NCI-H526 (cell line): ENCODE measurements at regions not wholly inside any gene's neighbourhood (a gene's known extent, or its start where the extent isn't known, plus 50 kb on each side); places are given as distances from the start of the nearest gene placed in this dataset.
"Not testable (repeated sequence)": the region's sequence is repeated elsewhere in the genome, so short reads cannot be mapped to it uniquely, and the experiment has no call there.

Source experiments
- DNase-seq, 2 experiments: peaks; one replicate each; lab custom pipeline; 2025; lab: John Stamatoyannopoulos, UW

GRCh38 chr3:72660270-72661114 lies 187.8 kb downstream of the SHQ1 start:
- no peak for DNase-seq

- DNase-seq, result no peak
Observed at GRCh38 chr3:72659596-72659995, 188.6 kb downstream of the SHQ1 start.

- DNase-seq, result no peak
Observed at GRCh38 chr3:72659188-72659587, 189.1 kb downstream of the SHQ1 start.

GRCh38 chr3:72658466-72659100 lies 189.7 kb downstream of the SHQ1 start:
- no peak for DNase-seq

DNA sequence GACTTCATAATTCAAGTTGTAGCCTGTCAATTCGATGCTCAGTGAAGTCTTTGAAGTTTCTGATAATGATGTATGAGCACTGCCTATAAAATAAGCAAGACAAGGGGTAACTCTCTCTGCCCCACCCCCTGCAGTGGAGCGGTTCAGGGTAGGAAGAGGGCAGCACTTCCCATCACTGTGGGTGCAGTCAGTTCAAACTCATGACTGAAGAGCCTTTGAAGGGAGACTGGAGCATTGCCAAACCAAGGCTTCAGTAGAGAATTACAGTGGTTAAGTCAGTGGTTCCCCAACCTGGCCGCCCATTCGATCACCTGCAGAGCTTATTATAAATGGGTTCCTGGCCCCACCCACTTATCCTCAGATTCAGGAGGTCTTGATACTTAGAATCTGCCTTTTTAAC lies 190.6 kb downstream of the SHQ1 start:
- no peak for DNase-seq

DNA sequence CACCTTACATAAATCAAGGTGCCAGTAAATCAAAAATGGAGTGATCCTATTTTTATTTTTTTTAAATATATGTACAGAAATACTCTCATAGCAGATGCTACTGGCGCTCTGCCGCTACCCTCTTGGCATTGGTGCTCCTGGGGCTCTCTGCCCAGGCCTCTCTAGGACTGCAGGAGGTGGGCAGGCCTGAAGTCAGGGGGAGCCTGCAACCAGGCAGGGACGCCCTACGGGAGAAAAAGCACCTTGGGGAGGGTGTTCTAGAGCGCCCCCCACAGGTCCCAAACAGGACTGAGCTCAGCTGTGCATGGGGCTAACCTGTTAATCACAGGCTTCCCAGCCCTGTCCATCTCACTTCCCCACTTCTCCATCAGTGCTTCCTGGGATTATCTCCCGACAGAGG lies 192.5 kb downstream of the SHQ1 start:
- no peak for DNase-seq

DNA sequence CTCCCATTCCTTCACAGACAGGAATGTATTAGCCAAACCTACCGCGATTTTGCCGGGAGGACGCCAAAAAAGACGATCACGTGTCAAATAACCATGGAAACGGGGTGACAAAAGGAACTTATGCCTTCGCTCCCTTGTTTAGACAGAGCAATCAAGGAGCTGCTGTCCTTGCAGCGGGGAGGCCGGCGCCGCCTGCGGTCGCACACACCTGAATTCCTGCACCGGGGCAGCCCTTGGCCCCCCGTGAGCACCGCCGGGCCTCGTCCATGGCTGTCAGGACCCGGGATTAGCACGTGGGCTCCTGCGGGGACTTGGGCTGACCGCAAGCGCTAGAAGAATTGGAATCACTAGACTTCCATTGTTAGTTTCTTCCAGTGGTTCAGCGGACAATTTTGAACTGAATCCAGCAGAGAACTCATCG lies 193.1 kb downstream of the SHQ1 start:
- no peak for DNase-seq

- no peak for DNase-seq
Observed at GRCh38 chr3:72652395-72652794, 195.8 kb downstream of the SHQ1 start.

DNA sequence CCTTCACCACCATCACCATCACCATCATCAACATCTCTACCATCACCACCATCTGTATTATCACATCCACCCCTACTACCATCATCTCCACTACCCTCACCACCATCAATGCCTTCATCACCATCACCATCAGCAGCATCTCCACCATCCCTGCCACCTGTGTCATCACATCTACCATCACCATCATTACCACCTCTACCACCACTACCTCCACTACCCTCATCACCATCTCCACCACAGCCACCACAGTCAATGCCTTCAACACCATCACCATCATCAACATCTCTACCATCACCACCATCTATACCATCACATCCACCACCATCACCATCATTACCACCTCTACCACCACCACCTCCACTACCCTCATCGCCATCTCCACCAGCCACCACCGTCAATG lies 196.7 kb downstream of the SHQ1 start:
- no peak for DNase-seq

- DNase-seq, result no peak
Observed at GRCh38 chr3:72646263-72646662, 202.0 kb downstream of the SHQ1 start.

GRCh38 chr3:72643635-72644034 lies 204.6 kb downstream of the SHQ1 start:
- DNase-seq, result not testable (repeated sequence)

- no peak for DNase-seq
Observed at GRCh38 chr3:72641684-72642083, 206.6 kb downstream of the SHQ1 start.

DNA sequence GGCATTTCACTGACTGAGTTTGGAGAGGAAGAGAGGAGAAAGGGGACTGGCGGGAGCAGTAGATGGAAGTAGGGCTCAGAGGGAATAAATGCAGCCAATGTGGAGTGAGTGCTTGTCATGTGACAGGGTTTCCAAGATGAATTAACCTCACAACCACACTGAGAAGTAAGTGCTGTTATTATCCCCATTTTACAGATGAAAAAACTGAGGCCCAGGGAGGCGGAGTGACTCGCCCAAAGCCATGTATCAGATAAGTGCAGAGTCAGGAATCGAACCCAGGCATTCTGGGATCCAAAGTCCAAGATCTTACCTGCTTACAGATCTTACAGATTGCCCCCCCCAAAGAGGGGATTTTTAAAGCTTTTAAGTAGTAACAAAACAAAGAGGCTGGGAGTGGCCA lies 207.2 kb downstream of the SHQ1 start:
- no peak for DNase-seq

DNA sequence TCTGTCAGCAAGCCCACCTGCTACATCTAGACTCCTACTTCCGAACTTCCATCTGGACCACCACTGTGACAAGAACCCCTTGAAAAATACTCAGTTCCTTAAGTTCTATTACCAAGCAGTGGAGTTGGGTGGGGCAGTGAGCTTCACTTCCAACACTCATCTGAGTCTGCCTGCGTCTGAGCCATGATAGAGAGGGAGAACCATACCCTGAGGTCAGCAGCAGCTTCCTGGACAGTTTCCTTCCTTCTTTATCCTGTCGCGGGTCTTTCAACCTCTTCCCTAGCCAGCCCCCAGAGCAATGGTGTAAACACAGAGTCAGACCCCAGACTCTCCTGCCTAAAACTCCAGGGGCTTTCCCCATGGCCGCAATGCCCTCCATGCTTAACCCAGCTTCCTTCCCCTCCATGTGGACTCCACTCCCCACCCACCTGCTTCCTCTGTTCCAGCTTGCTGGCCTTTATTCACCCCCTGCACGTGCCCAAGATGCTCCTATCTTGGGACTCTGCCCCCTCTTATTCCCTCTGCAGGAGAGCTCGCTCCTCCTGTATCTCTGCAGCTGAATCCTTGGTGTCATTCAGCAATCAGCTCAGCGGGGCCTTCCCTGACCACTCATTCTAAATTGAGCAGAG lies 211.2 kb downstream of the SHQ1 start:
- no peak for DNase-seq

DNA sequence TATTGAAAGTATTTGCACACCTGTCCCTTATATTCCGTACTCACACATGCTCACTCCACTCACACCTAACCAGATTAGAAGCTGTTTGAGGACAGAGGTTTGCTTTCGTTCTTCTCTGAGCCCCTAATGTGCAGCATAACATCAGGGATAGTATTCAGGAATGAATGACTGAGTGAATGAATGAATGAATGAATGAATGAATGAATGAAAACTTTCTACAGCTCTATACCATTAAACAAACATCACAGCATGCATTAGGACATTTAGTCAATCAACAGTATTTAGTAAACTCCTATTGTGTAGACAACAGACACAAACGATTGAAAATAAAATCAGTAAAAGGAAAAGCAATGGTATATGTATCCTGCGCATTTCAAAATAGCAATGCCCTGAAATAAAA lies 212.7 kb downstream of the SHQ1 start:
- DNase-seq, result no peak

GRCh38 chr3:72634128-72634527 lies 214.1 kb downstream of the SHQ1 start:
- DNase-seq, result no peak

GRCh38 chr3:72633534-72633933 lies 214.7 kb downstream of the SHQ1 start:
- no peak for DNase-seq

GRCh38 chr3:72633121-72633520 lies 215.1 kb downstream of the SHQ1 start:
- no peak for DNase-seq

DNA sequence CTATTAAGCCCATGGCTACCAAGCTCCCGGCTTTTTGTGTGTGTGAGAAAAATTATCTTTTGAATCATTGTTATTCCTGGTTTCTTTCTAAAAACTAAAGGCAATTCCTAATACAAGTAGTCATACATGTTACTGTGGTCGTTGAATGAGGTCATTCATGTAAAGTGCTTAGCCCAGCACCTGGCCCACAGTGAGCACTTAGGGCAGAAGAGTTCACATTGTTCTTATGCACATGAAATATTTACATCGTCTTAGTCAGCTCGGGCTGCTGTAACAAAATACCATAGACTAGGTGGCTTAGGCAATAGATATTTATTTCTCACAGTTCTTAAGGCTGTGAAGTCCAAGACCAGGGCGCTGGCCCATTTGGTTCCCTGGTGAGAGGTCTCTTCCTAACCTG lies 216.1 kb downstream of the SHQ1 start:
- no peak for DNase-seq

DNA sequence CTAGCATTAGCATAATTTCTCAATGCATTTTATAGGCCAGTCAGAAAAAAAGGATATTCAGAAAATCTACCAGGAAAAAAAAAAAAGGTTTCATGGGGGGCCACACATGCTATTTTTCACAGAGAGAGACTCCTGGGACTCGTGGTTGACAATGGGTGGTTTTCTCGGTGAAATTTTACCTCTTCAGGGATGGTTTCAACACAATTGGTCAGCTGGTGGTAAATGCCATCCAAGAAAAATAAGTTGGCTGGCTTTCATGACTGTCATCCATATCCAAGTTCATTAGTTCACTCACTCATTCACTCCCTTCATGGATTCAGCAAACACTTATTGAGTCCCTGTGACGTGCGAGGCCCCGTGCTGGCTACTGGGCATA lies 217.3 kb downstream of the SHQ1 start:
- DNase-seq, result no peak

DNA sequence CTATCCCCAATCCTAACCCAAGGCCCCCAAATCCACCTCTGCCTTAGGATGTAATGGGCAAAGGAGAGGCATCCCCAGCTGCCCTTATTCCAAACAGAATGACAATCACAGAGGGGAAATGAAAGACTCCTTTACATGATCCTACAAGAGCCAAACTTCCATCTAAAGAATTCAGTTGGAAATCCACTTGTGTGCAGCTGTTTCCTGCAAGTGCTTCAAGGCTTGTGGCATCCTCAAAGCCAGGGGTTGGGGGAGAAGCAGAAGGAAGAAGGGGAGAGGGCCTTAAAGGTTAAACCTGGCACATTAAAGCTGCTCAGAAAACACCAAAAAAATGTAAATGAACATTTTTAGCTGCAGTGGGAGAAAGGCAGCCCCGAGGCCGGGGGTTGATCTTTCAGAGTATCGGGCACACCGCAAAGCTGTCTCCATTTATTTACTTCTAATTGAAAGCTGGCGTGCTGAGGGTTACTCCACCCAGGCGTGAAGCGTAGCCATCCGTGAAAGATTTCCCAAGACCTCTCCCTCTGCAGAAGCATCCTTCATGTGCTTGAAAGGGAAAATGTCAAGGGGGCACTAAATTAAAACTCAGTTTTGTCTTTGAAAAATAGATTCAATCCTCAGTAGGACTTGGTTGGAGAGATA lies 217.8 kb downstream of the SHQ1 start:
- DNase-seq, result no peak

GRCh38 chr3:72629191-72629631 lies 219.0 kb downstream of the SHQ1 start:
- DNase-seq, result no peak

DNA sequence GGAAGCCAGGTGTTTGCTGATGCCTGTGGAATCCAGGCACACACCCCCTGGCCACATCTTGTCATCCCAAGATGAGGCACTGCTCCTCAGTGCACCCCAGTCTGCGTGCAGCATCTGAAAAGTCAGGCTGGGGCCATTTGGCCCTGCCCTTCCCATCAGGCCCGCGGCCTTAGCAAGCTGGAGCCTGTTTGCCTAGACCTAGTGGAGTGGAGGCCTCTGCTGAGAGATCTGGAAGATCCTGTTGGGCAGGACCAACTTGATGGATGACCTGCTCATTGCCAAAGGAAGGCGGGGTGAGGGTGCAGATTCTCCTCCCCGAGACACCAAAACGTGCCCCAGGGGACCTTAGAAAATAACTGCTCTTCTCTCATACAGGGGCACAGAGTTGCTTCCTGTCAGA lies 220.2 kb downstream of the SHQ1 start:
- peak in 1 of 2 experiments; percentile 25 for DNase-seq
